HepG2 (cell line): ENCODE measurements at regions not wholly inside any gene's neighbourhood (a gene's known extent, or its start where the extent isn't known, plus 50 kb on each side); places are given as distances from the start of the nearest gene placed in this dataset.

Source experiments
- HDAC2 ChIP-seq: sonication (generic); formaldehyde crosslinking; IDR thresholded peaks from 2 replicates; pipeline ENCODE4 v1.4.0; 2020; ENCODE audit warnings: missing genetic modification reagents
- MAZ ChIP-seq, 2 experiments: sonication (generic) in 1 of 2; formaldehyde crosslinking in 1 of 2; IDR thresholded peaks; 2 replicates each; pipeline versions ENCODE4 v1.5.0 to v1.6.1; 2012 to 2020; ENCODE audit warnings: low read depth in 2 of 2, mild to moderate bottlenecking in 2 of 2, borderline replicate concordance in 1 of 2, improper control_type of control experiment in 1 of 2, low read length in 1 of 2, missing genetic modification reagents in 1 of 2, moderate library complexity in 1 of 2
- PHF20 ChIP-seq: sonication (generic); formaldehyde crosslinking; IDR thresholded peaks from 2 replicates; pipeline ENCODE4 v1.5.0; 2020; ENCODE audit warnings: mild to moderate bottlenecking, missing genetic modification reagents
- TF ChIP-seq, protein P1 (sequence below), 2 experiments: sonication (generic) in 1 of 2; formaldehyde crosslinking in 1 of 2; IDR thresholded peaks; 2 replicates each; pipeline versions ENCODE4 v1.6.1 to v1.9.0; 2014 to 2022; ENCODE audit warnings: antibody characterized with exemption in 1 of 2, borderline replicate concordance in 1 of 2, inconsistent platforms in 1 of 2, low read depth in 1 of 2, missing genetic modification reagents in 1 of 2
- TF ChIP-seq, protein P2 (sequence below): IDR thresholded peaks from 2 replicates; pipeline ENCODE4 v1.6.1; 2016; ENCODE audit warnings: missing compliant biosample characterization, missing genetic modification reagents, borderline replicate concordance

DNA sequence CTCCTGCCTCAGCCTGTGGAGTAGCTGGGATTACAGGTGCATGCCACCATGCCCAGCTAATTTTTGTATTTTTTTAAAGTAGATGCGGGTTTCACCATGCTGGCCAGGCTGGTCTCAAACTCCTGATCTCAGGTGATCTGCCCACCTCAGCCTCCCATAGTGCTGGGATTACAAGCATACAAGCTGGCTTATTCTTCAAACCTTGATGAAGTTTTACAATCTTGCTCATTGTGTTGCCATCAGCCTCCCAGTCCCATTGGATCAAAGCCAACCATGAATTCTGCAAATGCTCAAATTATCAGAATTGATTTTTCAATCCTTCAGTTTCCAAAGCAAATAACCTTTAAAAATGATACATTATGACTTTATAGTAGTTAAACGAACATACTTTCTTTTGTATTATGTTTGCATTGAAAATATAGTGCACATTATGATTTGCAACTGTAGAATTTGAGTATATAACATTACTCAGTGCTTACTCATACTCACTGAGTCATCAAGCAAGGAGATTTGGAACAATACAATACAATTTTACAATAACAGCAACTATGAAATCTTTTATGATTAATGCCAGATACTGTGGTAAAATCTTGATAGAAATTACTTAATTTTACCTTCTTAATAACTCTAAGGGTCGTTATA, 1491.9 kb upstream of the CELF4 start:
- TF ChIP-seq, protein P1, sequence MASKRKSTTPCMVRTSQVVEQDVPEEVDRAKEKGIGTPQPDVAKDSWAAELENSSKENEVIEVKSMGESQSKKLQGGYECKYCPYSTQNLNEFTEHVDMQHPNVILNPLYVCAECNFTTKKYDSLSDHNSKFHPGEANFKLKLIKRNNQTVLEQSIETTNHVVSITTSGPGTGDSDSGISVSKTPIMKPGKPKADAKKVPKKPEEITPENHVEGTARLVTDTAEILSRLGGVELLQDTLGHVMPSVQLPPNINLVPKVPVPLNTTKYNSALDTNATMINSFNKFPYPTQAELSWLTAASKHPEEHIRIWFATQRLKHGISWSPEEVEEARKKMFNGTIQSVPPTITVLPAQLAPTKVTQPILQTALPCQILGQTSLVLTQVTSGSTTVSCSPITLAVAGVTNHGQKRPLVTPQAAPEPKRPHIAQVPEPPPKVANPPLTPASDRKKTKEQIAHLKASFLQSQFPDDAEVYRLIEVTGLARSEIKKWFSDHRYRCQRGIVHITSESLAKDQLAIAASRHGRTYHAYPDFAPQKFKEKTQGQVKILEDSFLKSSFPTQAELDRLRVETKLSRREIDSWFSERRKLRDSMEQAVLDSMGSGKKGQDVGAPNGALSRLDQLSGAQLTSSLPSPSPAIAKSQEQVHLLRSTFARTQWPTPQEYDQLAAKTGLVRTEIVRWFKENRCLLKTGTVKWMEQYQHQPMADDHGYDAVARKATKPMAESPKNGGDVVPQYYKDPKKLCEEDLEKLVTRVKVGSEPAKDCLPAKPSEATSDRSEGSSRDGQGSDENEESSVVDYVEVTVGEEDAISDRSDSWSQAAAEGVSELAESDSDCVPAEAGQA (IDR thresholded peaks at IDR 0.05; ENCODE audit: low read depth) = no peak
- TF ChIP-seq, protein P1 (CRISPR knock-in tag; IDR thresholded peaks at IDR 0.05; ENCODE audit: borderline replicate concordance) = no peak
- TF ChIP-seq, protein P2, sequence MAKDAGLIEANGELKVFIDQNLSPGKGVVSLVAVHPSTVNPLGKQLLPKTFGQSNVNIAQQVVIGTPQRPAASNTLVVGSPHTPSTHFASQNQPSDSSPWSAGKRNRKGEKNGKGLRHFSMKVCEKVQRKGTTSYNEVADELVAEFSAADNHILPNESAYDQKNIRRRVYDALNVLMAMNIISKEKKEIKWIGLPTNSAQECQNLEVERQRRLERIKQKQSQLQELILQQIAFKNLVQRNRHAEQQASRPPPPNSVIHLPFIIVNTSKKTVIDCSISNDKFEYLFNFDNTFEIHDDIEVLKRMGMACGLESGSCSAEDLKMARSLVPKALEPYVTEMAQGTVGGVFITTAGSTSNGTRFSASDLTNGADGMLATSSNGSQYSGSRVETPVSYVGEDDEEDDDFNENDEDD = no peak
- no peak for TF ChIP-seq PHF20 (CRISPR knock-in tag)
- no peak for TF ChIP-seq HDAC2 (CRISPR knock-in tag)
- no peak for TF ChIP-seq MAZ (IDR thresholded peaks at IDR 0.05; ENCODE audit: borderline replicate concordance, low read depth, low read length)
- no peak for TF ChIP-seq MAZ (CRISPR knock-in tag; IDR thresholded peaks at IDR 0.05; ENCODE audit: low read depth)
